Testis (tissue), 2 donors: ENCODE measurements at regions not wholly inside any gene's neighbourhood (a gene's known extent, or its start where the extent isn't known, plus 50 kb on each side); places are given as distances from the start of the nearest gene placed in this dataset.

Experiments used
- DNase-seq: peaks from one replicate; pipeline ENCODE4 v3.0.0-alpha.2; 2019
- H3K27ac ChIP-seq, 2 donors: fragments of 200-600 bp; sonication (generic); one replicate each; pipeline ENCODE4 v1.5.1; 2019
- H3K27me3 ChIP-seq: fragments of 200-600 bp; sonication (generic); one replicate; pipeline ENCODE4 v1.5.1; 2019
- H3K36me3 ChIP-seq: fragments of 200-600 bp; sonication (generic); one replicate; pipeline ENCODE4 v1.5.1; 2017; ENCODE audit warnings: low read depth; ENCODE audit errors: missing control alignments
- H3K4me1 ChIP-seq: fragments of 200-600 bp; sonication (generic); one replicate; pipeline ENCODE4 v1.5.1; 2019
- H3K4me3 ChIP-seq, 2 donors: fragments of 200-600 bp; sonication (generic); one replicate each; pipeline ENCODE4 v1.5.1; 2017 to 2019
- H3K9me3 ChIP-seq: fragments of 200-600 bp; sonication (generic); one replicate; pipeline ENCODE4 v1.5.1; 2017
- CTCF ChIP-seq, 3 experiments: fragments of 450-650 bp in 2 of 3; fragments of 200-600 bp in 1 of 3; sonication (generic) in 1 of 3; IDR thresholded peaks; one replicate each; pipeline ENCODE4 v1.5.1; 2016 to 2019; ENCODE audit warnings: antibody characterized with exemption in 3 of 3, mild to moderate bottlenecking in 2 of 3, moderate library complexity in 1 of 3
- POLR2A ChIP-seq: fragments of 450-650 bp; IDR thresholded peaks from one replicate; pipeline ENCODE4 v1.6.1; 2017; ENCODE audit warnings: antibody characterized with exemption, mild to moderate bottlenecking, moderate library complexity
- WGBS, 2 donors: methylation state at CpG; one replicate each; pipeline ENCODE4 v1.1.5; 2018; 5-methylcytosine and 5-hydroxymethylcytosine counted together
- intact Hi-C: fragments of 100-400 bp; cut with DNase I; formaldehyde crosslinking; loops from one replicate; pipeline ENCODE4 v1.15.1; 2023; ENCODE audit warnings: low total_unique reads

GRCh38 chr3:98962189-98962930 is 60.9 kb upstream of the DCBLD2 start:
- TF ChIP-seq POLR2A (no peak), CTCF (IDR thresholded peaks at IDR 0.05) (no peak)
- 88 to 89% methylated on average over 4 of the region's 4 CpGs for WGBS, 2 donors
- Histone ChIP-seq H3K27me3 (no peaks in the 10 kb centered on the region), H3K27ac (no peak overlapping the region), H3K9me3 (no peaks in the 10 kb centered on the region), H3K4me1 (no peaks in the 10 kb centered on the region), H3K36me3 (no peaks in the 10 kb centered on the region), H3K4me3 (no peak overlapping the region)
- DNase-seq: no peak
- intact Hi-C loops: no loop called here

- Histone ChIP-seq H3K36me3 (no peaks in the 10 kb centered on the region), H3K9me3 (no peaks in the 10 kb centered on the region), H3K4me1 (no peaks in the 10 kb centered on the region), H3K27me3 (no peaks in the 10 kb centered on the region), H3K4me3 (no peak overlapping the region), H3K27ac (no peak overlapping the region)
- DNase-seq: no peak
- intact Hi-C loops: no loop called here
- no peak for TF ChIP-seq POLR2A
- no peak for TF ChIP-seq CTCF (IDR thresholded peaks at IDR 0.05)
- 77 to 87% methylated on average over 2 of the region's 2 CpGs for WGBS, 2 donors
These were observed 60.0 kb upstream of the DCBLD2 start for GRCh38 chr3:98961161-98962155.

- H3K4me3 ChIP-seq: no peak overlapping the region
- no peak for DNase-seq
- no peaks in the 10 kb centered on the region for H3K36me3 ChIP-seq
- WGBS, 2 donors: 69 to 86% methylated on average over 2 of the region's 2 CpGs
- intact Hi-C loops: no loop called here
- H3K4me1 ChIP-seq: no peaks in the 10 kb centered on the region
- H3K27ac ChIP-seq: no peak overlapping the region
- TF ChIP-seq POLR2A (no peak), CTCF (IDR thresholded peaks at IDR 0.05) (no peak)
- H3K9me3 ChIP-seq: no peaks in the 10 kb centered on the region
- H3K27me3 ChIP-seq: no peaks in the 10 kb centered on the region
These were observed 56.2 kb upstream of the DCBLD2 start for GRCh38 chr3:98957681-98958080.

- intact Hi-C loops: no loop called here
- Histone ChIP-seq H3K9me3 (no peaks in the 10 kb centered on the region), H3K27ac (no peak overlapping the region), H3K4me1 (no peaks in the 10 kb centered on the region), H3K4me3 (no peak overlapping the region), H3K27me3 (no peaks in the 10 kb centered on the region), H3K36me3 (no peaks in the 10 kb centered on the region)
- TF ChIP-seq CTCF (IDR thresholded peaks at IDR 0.05): no peak
- no peak for TF ChIP-seq POLR2A
- DNase-seq: no peak
These were observed 54.5 kb upstream of the DCBLD2 start for GRCh38 chr3:98956008-98956407.
